Neural progenitor cell (in vitro differentiated cells): ENCODE measurements at regions not wholly inside any gene's neighbourhood (a gene's known extent, or its start where the extent isn't known, plus 50 kb on each side); places are given as distances from the start of the nearest gene placed in this dataset.

ENCODE experiments used
- DNase-seq: peaks from one replicate; pipeline ENCODE4 v3.0.0-alpha.2; 2016; ENCODE audit warnings: low spot score
- H2AFZ ChIP-seq: fragments of 200-600 bp; sonication (generic); replicated peaks from 2 replicates; pipeline ENCODE4 v1.6.1; 2016; ENCODE audit warnings: antibody characterized with exemption
- H3F3A ChIP-seq: fragments of 200-600 bp; sonication (generic); 2 replicates; pipeline ENCODE4 v1.6.1; 2016; ENCODE audit warnings: antibody characterized with exemption, low read depth
- H3K27ac ChIP-seq: fragments of 200-600 bp; sonication (generic); 2 replicates; pipeline ENCODE4 v1.5.1; 2016; ENCODE audit warnings: mild to moderate bottlenecking
- H3K27me3 ChIP-seq: fragments of 200-600 bp; sonication (generic); 2 replicates; pipeline ENCODE4 v1.6.1; 2016; ENCODE audit warnings: mild to moderate bottlenecking, moderate library complexity
- H3K36me3 ChIP-seq: fragments of 200-600 bp; sonication (generic); 2 replicates; pipeline ENCODE4 v1.5.1; 2016
- H3K4me1 ChIP-seq: fragments of 200-600 bp; sonication (generic); 2 replicates; pipeline ENCODE4 v1.6.1; 2016; ENCODE audit warnings: mixed run types
- H3K4me2 ChIP-seq: fragments of 200-600 bp; sonication (generic); 2 replicates; pipeline ENCODE4 v1.6.1; 2016
- H3K4me3 ChIP-seq: fragments of 200-600 bp; sonication (generic); 2 replicates; pipeline ENCODE4 v1.5.1; 2016
- H3K79me2 ChIP-seq: fragments of 200-600 bp; sonication (generic); 2 replicates; pipeline ENCODE4 v1.6.1; 2016; ENCODE audit warnings: low read depth
- H3K9ac ChIP-seq: fragments of 200-600 bp; sonication (generic); 2 replicates; pipeline ENCODE4 v1.6.1; 2016
- H3K9me3 ChIP-seq: fragments of 200-600 bp; sonication (generic); 2 replicates; pipeline ENCODE4 v1.5.1; 2016; ENCODE audit warnings: low read depth
- H4K20me1 ChIP-seq: fragments of 200-600 bp; sonication (generic); 2 replicates; pipeline ENCODE4 v1.6.1; 2016; ENCODE audit warnings: low read depth
- H3K27ac Mint-ChIP-seq: 3 replicates; pipeline ENCODE4 v1.8.0; 2021; ENCODE audit warnings: mixed read lengths
- H3K27me3 Mint-ChIP-seq: 2 replicates; pipeline ENCODE4 v1.8.0; 2022; ENCODE audit warnings: low read depth, mild to moderate bottlenecking, inconsistent platforms, moderate library complexity, mixed read lengths; ENCODE audit not compliant: insufficient read depth
- H3K36me3 Mint-ChIP-seq: 3 replicates; pipeline ENCODE4 v1.8.0; 2021; ENCODE audit warnings: mixed read lengths
- H3K4me1 Mint-ChIP-seq: 3 replicates; pipeline ENCODE4 v1.8.0; 2021; ENCODE audit warnings: mixed read lengths
- H3K4me3 Mint-ChIP-seq: 3 replicates; pipeline ENCODE4 v1.8.0; 2021; ENCODE audit warnings: mild to moderate bottlenecking, moderate library complexity, mixed read lengths
- H3K9me3 Mint-ChIP-seq: 3 replicates; pipeline ENCODE4 v1.8.0; 2020; ENCODE audit warnings: mixed read lengths
- CTCF ChIP-seq: fragments of 200-600 bp; sonication (generic); IDR thresholded peaks from 2 replicates; pipeline ENCODE4 v1.5.1; 2017; ENCODE audit warnings: antibody characterized with exemption, mild to moderate bottlenecking
- EZH2 ChIP-seq: fragments of 200-600 bp; sonication (generic); IDR thresholded peaks from 2 replicates; pipeline ENCODE4 v1.6.1; 2017; ENCODE audit warnings: antibody characterized with exemption, mild to moderate bottlenecking, moderate library complexity
- EZH2phosphoT487 ChIP-seq: fragments of 200-600 bp; sonication (generic); IDR thresholded peaks from 2 replicates; pipeline ENCODE4 v1.6.1; 2017; ENCODE audit warnings: antibody characterized with exemption

- Mint-ChIP-seq H3K4me1 (no peaks in the 10 kb centered on the region), H3K27me3 (no peaks in the 10 kb centered on the region), H3K4me3 (no peak overlapping the region), H3K36me3 (no peaks in the 10 kb centered on the region), H3K27ac (no peak overlapping the region), H3K9me3 (peaks cover 28% of the 10 kb centered on the region)
- Histone ChIP-seq H3K36me3 (no peaks in the 10 kb centered on the region), H3K27me3 (no peaks in the 10 kb centered on the region), H3K4me3 (no peak overlapping the region), H4K20me1 (no peaks in the 10 kb centered on the region), H3K9ac (no peak overlapping the region), H3K4me2 (no peak overlapping the region), H3K27ac (no peak overlapping the region), H3K9me3 (peaks cover 7% of the 10 kb centered on the region), H2AFZ (no peak overlapping the region), H3F3A (no peaks in the 10 kb centered on the region), H3K79me2 (no peaks in the 10 kb centered on the region), H3K4me1 (no peaks in the 10 kb centered on the region)
- TF ChIP-seq EZH2: no peak
- no peak for TF ChIP-seq CTCF
- no peak for TF ChIP-seq EZH2phosphoT487
- DNase-seq: no peak
Measured at GRCh38 chr6:9862603-9863167, 552.2 kb downstream of the TFAP2A start.

- no peaks in the 10 kb centered on the region for H3K36me3 Mint-ChIP-seq
- DNase-seq: peak; percentile 29
- no peak overlapping the region for H3K4me3 ChIP-seq
- peak; percentile 34 for TF ChIP-seq CTCF
- TF ChIP-seq EZH2phosphoT487: no peak
- no peaks in the 10 kb centered on the region for H3K4me1 ChIP-seq
- H3K27me3 Mint-ChIP-seq: no peaks in the 10 kb centered on the region
- no peak overlapping the region for H3K9ac ChIP-seq
- H2AFZ ChIP-seq: no peak overlapping the region
- no peak overlapping the region for H3K27ac Mint-ChIP-seq
- peaks cover 9% of the 10 kb centered on the region for H3K9me3 ChIP-seq
- no peak overlapping the region for H3K4me3 Mint-ChIP-seq
- H3K27me3 ChIP-seq: no peaks in the 10 kb centered on the region
- no peak overlapping the region for H3K27ac ChIP-seq
- no peaks in the 10 kb centered on the region for H3F3A ChIP-seq
- peaks cover 40% of the 10 kb centered on the region for H3K9me3 Mint-ChIP-seq
- no peak overlapping the region for H3K4me2 ChIP-seq
- H3K4me1 Mint-ChIP-seq: no peaks in the 10 kb centered on the region
- H3K79me2 ChIP-seq: no peaks in the 10 kb centered on the region
- no peaks in the 10 kb centered on the region for H3K36me3 ChIP-seq
- no peaks in the 10 kb centered on the region for H4K20me1 ChIP-seq
Measured at GRCh38 chr6:9851541-9852380, 563.1 kb downstream of the TFAP2A start.

- no peak overlapping the region for H3K27ac Mint-ChIP-seq
- no peaks in the 10 kb centered on the region for H4K20me1 ChIP-seq
- TF ChIP-seq EZH2 (no peak), EZH2phosphoT487 (no peak), CTCF (no peak)
- H3K4me1 ChIP-seq: no peaks in the 10 kb centered on the region
- H3K27me3 ChIP-seq: no peaks in the 10 kb centered on the region
- H3K36me3 Mint-ChIP-seq: no peaks in the 10 kb centered on the region
- H3F3A ChIP-seq: no peaks in the 10 kb centered on the region
- peaks cover 48% of the 10 kb centered on the region for H3K9me3 Mint-ChIP-seq
- no peaks in the 10 kb centered on the region for H3K79me2 ChIP-seq
- H3K4me3 Mint-ChIP-seq: no peak overlapping the region
- H3K9me3 ChIP-seq: peaks cover 9% of the 10 kb centered on the region
- H3K4me3 ChIP-seq: no peak overlapping the region
- no peak overlapping the region for H3K27ac ChIP-seq
- H3K27me3 Mint-ChIP-seq: no peaks in the 10 kb centered on the region
- no peak overlapping the region for H3K4me2 ChIP-seq
- DNase-seq: no peak
- H2AFZ ChIP-seq: no peak overlapping the region
- no peak overlapping the region for H3K9ac ChIP-seq
- H3K36me3 ChIP-seq: no peaks in the 10 kb centered on the region
- H3K4me1 Mint-ChIP-seq: no peaks in the 10 kb centered on the region
Measured at GRCh38 chr6:9851006-9851405, 563.9 kb downstream of the TFAP2A start.
